Naive thymus-derived CD4-positive, alpha-beta T cell (primary cell): ENCODE measurements at regions not wholly inside any gene's neighbourhood (a gene's known extent, or its start where the extent isn't known, plus 50 kb on each side); places are given as distances from the start of the nearest gene placed in this dataset.

Experiments used
- ATAC-seq: fragments of 150-1000 bp; cut with Tn5 transposase; 2 replicates; pipeline ENCODE4 v1.10.0; 2021; ENCODE audit warnings: mild to moderate bottlenecking, moderate library complexity
- CTCF ChIA-PET: fragments of 350-600 bp; sonication (Branson Sonifier 250); formaldehyde crosslinking; loops from one replicate; lab custom pipeline; 2021; ENCODE audit warnings: antibody characterized with exemption; lab: Charles Lee
- POLR2A ChIA-PET: fragments of 350-600 bp; sonication (Branson Sonifier 250); formaldehyde crosslinking; loops from one replicate; lab custom pipeline; 2021; ENCODE audit warnings: antibody characterized with exemption, inconsistent platforms; lab: Charles Lee
- DNase-seq, 9 donors: peaks; one replicate each; pipeline versions ENCODE4 v3.0.0 to v3.0.0-alpha.2; 2020 to 2022; ENCODE audit warnings: mixed read lengths in 1 of 9
- H3K27ac ChIP-seq: one replicate; pipeline ENCODE4 v1.7.0; 2013; ENCODE audit warnings: mild to moderate bottlenecking, low read depth, low read length, moderate library complexity
- H3K27me3 ChIP-seq, 2 donors: one replicate each; pipeline ENCODE4 v1.7.0; 2013; ENCODE audit warnings: low read length in 2 of 2, mild to moderate bottlenecking in 2 of 2, moderate library complexity in 2 of 2; ENCODE audit not compliant: control insufficient read depth in 2 of 2, insufficient read depth in 2 of 2
- H3K36me3 ChIP-seq, 3 experiments: 1 replicate in 2 of 3; 2 replicates in 1 of 3; pipeline ENCODE4 v1.7.0; 2013; ENCODE audit warnings: low read length in 3 of 3, mild to moderate bottlenecking in 3 of 3, moderate library complexity in 1 of 3; ENCODE audit not compliant: insufficient read depth in 3 of 3, control insufficient read depth in 2 of 3
- H3K4me1 ChIP-seq, 2 donors: one replicate each; pipeline ENCODE4 v1.7.0; 2013; ENCODE audit warnings: low read length in 2 of 2, mild to moderate bottlenecking in 2 of 2, moderate library complexity in 1 of 2; ENCODE audit not compliant: control insufficient read depth in 2 of 2, insufficient read depth in 2 of 2
- H3K4me3 ChIP-seq: 2 replicates; pipeline ENCODE4 v1.7.0; 2013; ENCODE audit warnings: mild to moderate bottlenecking, low read length
- H3K9me3 ChIP-seq, 3 experiments: 1 replicate in 2 of 3; 2 replicates in 1 of 3; pipeline ENCODE4 v1.7.0; 2013; ENCODE audit warnings: low read length in 3 of 3; ENCODE audit not compliant: control insufficient read depth in 2 of 3
- H3K27ac Mint-ChIP-seq, 9 donors: one replicate each; pipeline ENCODE4 v1.8.0; 2020 to 2022; ENCODE audit warnings: mixed read lengths in 9 of 9, mild to moderate bottlenecking in 8 of 9, moderate library complexity in 5 of 9, inconsistent platforms in 2 of 9
- H3K27me3 Mint-ChIP-seq, 5 donors: one replicate each; pipeline ENCODE4 v1.8.0; 2021 to 2022; ENCODE audit warnings: mixed read lengths in 5 of 5, mild to moderate bottlenecking in 1 of 5
- H3K36me3 Mint-ChIP-seq, 5 donors: one replicate each; pipeline ENCODE4 v1.8.0; 2020 to 2022; ENCODE audit warnings: mixed read lengths in 5 of 5, mild to moderate bottlenecking in 3 of 5, inconsistent platforms in 1 of 5
- H3K4me1 Mint-ChIP-seq, 7 donors: one replicate each; pipeline ENCODE4 v1.8.0; 2020 to 2022; ENCODE audit warnings: mixed read lengths in 7 of 7, mild to moderate bottlenecking in 3 of 7, inconsistent platforms in 1 of 7
- H3K4me3 Mint-ChIP-seq, 10 donors: one replicate each; pipeline ENCODE4 v1.8.0; 2020 to 2022; ENCODE audit warnings: mild to moderate bottlenecking in 10 of 10, mixed read lengths in 10 of 10, moderate library complexity in 6 of 10, inconsistent platforms in 2 of 10
- H3K9me3 Mint-ChIP-seq, 11 donors: one replicate each; pipeline ENCODE4 v1.8.0; 2020 to 2022; ENCODE audit warnings: mixed read lengths in 11 of 11, mild to moderate bottlenecking in 4 of 11, inconsistent platforms in 1 of 11, moderate library complexity in 1 of 11
- intact Hi-C, 2 donors: fragments of 100-400 bp; cut with micrococcal nuclease; formaldehyde crosslinking; loops; one replicate each; pipeline ENCODE4 v1.15.1; 2023

- Mint-ChIP-seq H3K27me3 (peaks cover 0 to 33% (median 9%) of the 10 kb centered on the region in 5 donors), H3K4me1 (no peaks in the 10 kb centered on the region), H3K36me3 (peaks cover 0 to 10% (median 0%) of the 10 kb centered on the region in 5 donors), H3K27ac (no peak overlapping the region), H3K4me3 (no peak overlapping the region), H3K9me3 (peaks cover 0 to 11% (median 5%) of the 10 kb centered on the region in 11 donors)
- Histone ChIP-seq H3K4me3 (no peak overlapping the region), H3K4me1 (no peaks in the 10 kb centered on the region), H3K27me3 (no peaks in the 10 kb centered on the region), H3K27ac (no peak overlapping the region), H3K36me3 (no peaks in the 10 kb centered on the region), H3K9me3 (no peaks in the 10 kb centered on the region)
- ChIA-PET CTCF (no interaction called here), POLR2A (no interaction called here)
- intact Hi-C loops: no loop called here
- ATAC-seq (no peak), DNase-seq (no peak)
Measured at GRCh38 chr18:57258131-57258777, 94.1 kb upstream of the ST8SIA3 start.

DNA sequence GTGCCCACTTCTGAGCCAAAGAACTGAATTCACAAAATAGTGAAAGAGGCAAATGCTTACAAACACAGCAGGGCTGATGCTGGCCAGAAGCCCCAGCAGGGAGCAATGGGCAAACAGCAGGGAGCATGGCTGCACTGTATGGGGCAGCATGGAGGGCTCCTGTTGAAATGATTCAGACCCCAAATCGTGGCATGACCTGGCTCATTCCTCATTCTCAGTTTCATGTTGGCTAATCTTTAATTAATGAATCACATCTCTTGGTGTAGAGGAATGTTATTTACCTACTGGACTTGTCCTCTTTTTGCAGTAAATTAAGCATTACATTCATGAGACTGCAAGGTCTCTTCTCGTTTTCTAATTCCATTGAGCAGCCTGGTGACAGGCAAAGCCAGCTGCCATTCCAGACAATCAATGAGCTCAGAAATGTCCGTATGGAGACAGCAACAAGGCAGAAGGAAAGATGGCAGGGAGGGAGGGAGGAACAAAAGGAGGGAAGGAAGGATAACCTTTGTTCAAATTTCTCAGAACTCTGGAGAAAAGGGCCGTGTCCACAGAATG is 84.9 kb upstream of the ST8SIA3 start:
- DNase-seq (no peak), ATAC-seq (no peak)
- POLR2A ChIA-PET: no interaction called here
- no peak overlapping the region for H3K4me3 Mint-ChIP-seq
- CTCF ChIA-PET: no interaction called here
- intact Hi-C loops: no loop called here
- no peak overlapping the region for H3K27ac ChIP-seq
- no peaks in the 10 kb centered on the region for H3K36me3 ChIP-seq
- no peak overlapping the region for H3K4me3 ChIP-seq
- no peaks in the 10 kb centered on the region for H3K36me3 Mint-ChIP-seq
- H3K9me3 ChIP-seq: no peaks in the 10 kb centered on the region
- H3K4me1 ChIP-seq: no peaks in the 10 kb centered on the region
- H3K27ac Mint-ChIP-seq: no peak overlapping the region
- no peaks in the 10 kb centered on the region for H3K4me1 Mint-ChIP-seq
- peaks cover 0 to 5% (median 0%) of the 10 kb centered on the region in 5 donors for H3K27me3 Mint-ChIP-seq
- peaks cover 0 to 2% (median 0%) of the 10 kb centered on the region in 11 donors for H3K9me3 Mint-ChIP-seq
- no peaks in the 10 kb centered on the region for H3K27me3 ChIP-seq

- Mint-ChIP-seq H3K36me3 (no peaks in the 10 kb centered on the region), H3K27me3 (peaks cover 0 to 6% (median 5%) of the 10 kb centered on the region in 5 donors), H3K27ac (no peak overlapping the region), H3K9me3 (peaks cover 0 to 5% (median 0%) of the 10 kb centered on the region in 11 donors), H3K4me1 (no peaks in the 10 kb centered on the region), H3K4me3 (no peak overlapping the region)
- Histone ChIP-seq H3K36me3 (no peaks in the 10 kb centered on the region), H3K4me3 (no peak overlapping the region), H3K9me3 (no peaks in the 10 kb centered on the region), H3K27me3 (no peaks in the 10 kb centered on the region), H3K4me1 (no peaks in the 10 kb centered on the region), H3K27ac (no peak overlapping the region)
- POLR2A ChIA-PET: no interaction called here
- DNase-seq: no peak
- intact Hi-C loops: no loop called here
- CTCF ChIA-PET: no interaction called here
- no peak for ATAC-seq
Measured at GRCh38 chr18:57269756-57270155, 82.6 kb upstream of the ST8SIA3 start.

DNA sequence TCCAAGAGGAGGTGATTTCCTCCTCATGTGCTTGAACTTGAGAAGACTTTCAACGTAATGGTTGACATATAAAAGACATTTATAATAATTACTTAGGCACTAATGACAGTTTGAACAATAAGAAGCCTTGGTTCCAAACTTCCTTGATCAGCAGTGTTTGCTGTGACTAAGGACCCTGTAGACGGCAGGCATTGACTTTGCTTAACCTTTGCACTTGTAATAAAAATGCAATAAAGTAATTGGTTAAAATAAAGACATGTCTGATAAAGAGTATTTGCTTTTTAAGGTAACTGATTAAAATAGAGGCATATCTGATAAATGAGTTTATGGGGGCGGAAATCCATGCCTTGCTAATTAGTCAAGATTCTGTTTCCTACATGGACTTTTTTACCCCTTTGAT is 82.2 kb upstream of the ST8SIA3 start:
- ChIA-PET CTCF (no interaction called here), POLR2A (no interaction called here)
- no peak overlapping the region for H3K27ac Mint-ChIP-seq
- intact Hi-C loops: no loop called here
- H3K9me3 Mint-ChIP-seq: peaks cover 0 to 5% (median 0%) of the 10 kb centered on the region in 11 donors
- no peak for ATAC-seq
- no peak overlapping the region for H3K4me3 Mint-ChIP-seq
- no peak overlapping the region for H3K4me3 ChIP-seq
- peaks cover 0 to 8% (median 5%) of the 10 kb centered on the region in 5 donors for H3K27me3 Mint-ChIP-seq
- no peaks in the 10 kb centered on the region for H3K36me3 ChIP-seq
- no peaks in the 10 kb centered on the region for H3K4me1 Mint-ChIP-seq
- H3K27ac ChIP-seq: no peak overlapping the region
- DNase-seq: no peak
- H3K4me1 ChIP-seq: no peaks in the 10 kb centered on the region
- no peaks in the 10 kb centered on the region for H3K27me3 ChIP-seq
- H3K36me3 Mint-ChIP-seq: no peaks in the 10 kb centered on the region
- H3K9me3 ChIP-seq: no peaks in the 10 kb centered on the region

DNA sequence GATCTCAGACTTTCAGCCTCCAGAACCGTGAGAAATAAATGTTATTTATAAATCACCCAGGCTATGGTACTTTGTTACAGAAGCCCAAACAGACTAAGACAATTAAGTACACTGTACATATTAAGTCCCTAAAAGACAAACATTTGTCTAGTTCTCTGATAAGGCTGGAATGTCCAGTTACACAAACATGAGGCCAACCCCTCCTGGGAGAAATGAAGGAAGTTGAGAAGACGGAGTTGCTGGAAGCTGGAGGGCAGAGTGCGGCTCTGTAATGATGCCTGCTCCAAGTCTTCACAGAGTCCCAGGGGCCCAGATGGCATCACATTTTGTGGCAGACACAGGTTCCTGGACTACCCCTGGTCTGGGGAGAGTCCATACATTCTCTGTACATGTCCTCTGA is 79.2 kb upstream of the ST8SIA3 start:
- no peak overlapping the region for H3K4me3 Mint-ChIP-seq
- Histone ChIP-seq H3K9me3 (no peaks in the 10 kb centered on the region), H3K4me3 (no peak overlapping the region), H3K27me3 (no peaks in the 10 kb centered on the region), H3K36me3 (no peaks in the 10 kb centered on the region), H3K27ac (no peak overlapping the region), H3K4me1 (no peaks in the 10 kb centered on the region)
- DNase-seq (no peak), ATAC-seq (no peak)
- H3K27ac Mint-ChIP-seq: no peak overlapping the region
- ChIA-PET POLR2A (no interaction called here), CTCF (no interaction called here)
- H3K4me1 Mint-ChIP-seq: no peaks in the 10 kb centered on the region
- H3K36me3 Mint-ChIP-seq: no peaks in the 10 kb centered on the region
- peaks cover 0 to 5% (median 0%) of the 10 kb centered on the region in 11 donors for H3K9me3 Mint-ChIP-seq
- H3K27me3 Mint-ChIP-seq: peaks cover 0 to 16% (median 5%) of the 10 kb centered on the region in 5 donors
- intact Hi-C loops: no loop called here

- Histone ChIP-seq H3K9me3 (no peaks in the 10 kb centered on the region), H3K4me1 (no peaks in the 10 kb centered on the region), H3K4me3 (no peak overlapping the region), H3K27ac (no peak overlapping the region), H3K36me3 (no peaks in the 10 kb centered on the region), H3K27me3 (no peaks in the 10 kb centered on the region)
- Mint-ChIP-seq H3K36me3 (no peaks in the 10 kb centered on the region), H3K27me3 (peaks cover 0 to 16% (median 12%) of the 10 kb centered on the region in 5 donors), H3K9me3 (peaks cover 0 to 6% (median 0%) of the 10 kb centered on the region in 11 donors), H3K4me1 (no peaks in the 10 kb centered on the region), H3K27ac (no peak overlapping the region), H3K4me3 (no peak overlapping the region)
- POLR2A ChIA-PET: no interaction called here
- no peak for DNase-seq
- ATAC-seq: no peak
- intact Hi-C loops: no loop called here
- CTCF ChIA-PET: no interaction called here
Measured at GRCh38 chr18:57275111-57275510, 77.2 kb upstream of the ST8SIA3 start.

DNA sequence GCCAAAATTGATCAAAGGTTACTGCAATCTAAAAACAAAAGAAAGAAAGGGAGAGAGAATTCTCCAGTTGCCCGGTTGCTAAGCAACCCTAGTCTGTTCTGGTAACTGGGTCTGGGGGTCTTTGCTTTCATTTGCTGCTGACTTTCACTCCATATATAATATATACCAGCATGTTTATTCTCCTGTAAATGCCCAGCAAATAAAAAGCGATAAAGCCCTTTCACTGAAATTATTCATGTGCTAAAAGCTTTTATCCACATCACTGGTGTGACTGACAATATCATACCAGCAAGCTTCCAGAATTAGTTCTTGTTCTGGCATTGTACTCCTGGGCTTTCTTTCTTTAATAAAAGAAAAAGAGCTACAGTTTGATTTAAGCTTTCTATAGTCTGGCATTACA is 75.5 kb upstream of the ST8SIA3 start:
- Mint-ChIP-seq H3K27ac (no peak overlapping the region), H3K4me1 (no peaks in the 10 kb centered on the region), H3K4me3 (no peak overlapping the region), H3K27me3 (peaks cover 0 to 16% (median 14%) of the 10 kb centered on the region in 5 donors), H3K9me3 (peaks cover 0 to 12% (median 0%) of the 10 kb centered on the region in 11 donors), H3K36me3 (no peaks in the 10 kb centered on the region)
- no peak for DNase-seq
- Histone ChIP-seq H3K9me3 (no peaks in the 10 kb centered on the region), H3K27me3 (no peaks in the 10 kb centered on the region), H3K4me1 (no peaks in the 10 kb centered on the region), H3K4me3 (no peak overlapping the region), H3K36me3 (no peaks in the 10 kb centered on the region), H3K27ac (no peak overlapping the region)
- intact Hi-C loops: no loop called here
- no peak for ATAC-seq
- ChIA-PET CTCF (no interaction called here), POLR2A (no interaction called here)
